B cell (primary cell): ENCODE measurements at regions not wholly inside any gene's neighbourhood (a gene's known extent, or its start where the extent isn't known, plus 50 kb on each side); places are given as distances from the start of the nearest gene placed in this dataset.

Experiments
- ATAC-seq: fragments of 200-7000 bp; cut with Tn5 transposase; one replicate; pipeline ENCODE4 v1.10.0; 2021; ENCODE audit warnings: low read depth, mild to moderate bottlenecking, moderate number of reproducible peaks, moderate library complexity
- CTCF ChIA-PET: fragments of 350-600 bp; sonication (Branson Sonifier 250); formaldehyde crosslinking; loops from one replicate; lab custom pipeline; 2021; ENCODE audit warnings: antibody characterized with exemption, inconsistent platforms; lab: Charles Lee
- POLR2A ChIA-PET: fragments of 350-600 bp; sonication (Branson Sonifier 250); formaldehyde crosslinking; loops from one replicate; lab custom pipeline; 2021; ENCODE audit warnings: antibody characterized with exemption; lab: Charles Lee
- DNase-seq: peaks from one replicate; pipeline ENCODE4 v3.0.0; 2013
- H2AFZ ChIP-seq: 2 replicates; pipeline ENCODE4 v1.6.1; 2012; ENCODE audit warnings: mild to moderate bottlenecking, low read depth, low read length; ENCODE audit not compliant: insufficient read depth, poor library complexity, severe bottlenecking
- H3K27ac ChIP-seq, 2 donors: 1 replicate in 1 of 2; 2 replicates in 1 of 2; pipeline ENCODE4 v1.5.1; 2012 to 2013; ENCODE audit warnings: low read length in 2 of 2, mild to moderate bottlenecking in 2 of 2, moderate library complexity in 1 of 2
- H3K27me3 ChIP-seq, 4 experiments: fragments of 200-600 bp in 1 of 4; sonication (generic) in 1 of 4; replicated peaks in 1 of 4; 1 replicate in 2 of 4; 2 replicates in 2 of 4; pipeline versions ENCODE4 v1.6.1 to v1.7.0; 2013 to 2016; ENCODE audit warnings: low read length in 3 of 4, mild to moderate bottlenecking in 2 of 4, mixed read lengths in 1 of 4, moderate library complexity in 1 of 4; ENCODE audit not compliant: insufficient read depth in 4 of 4, control insufficient read depth in 3 of 4; ENCODE audit errors: control extremely low read depth in 1 of 4
- H3K36me3 ChIP-seq, 2 experiments: replicated peaks in 1 of 2; 1 replicate in 1 of 2; 2 replicates in 1 of 2; pipeline versions ENCODE4 v1.6.1 to v1.7.1; 2013; ENCODE audit warnings: low read length in 1 of 2; ENCODE audit not compliant: insufficient read depth in 2 of 2, control insufficient read depth in 1 of 2; ENCODE audit errors: control extremely low read depth in 1 of 2, extremely low read depth in 1 of 2
- H3K4me1 ChIP-seq, 2 donors: fragments of 200-600 bp in 1 of 2; sonication (generic) in 1 of 2; 1 replicate in 1 of 2; 2 replicates in 1 of 2; pipeline versions ENCODE4 v1.5.1 to v1.6.1; 2013 to 2017; ENCODE audit warnings: low read length in 2 of 2; ENCODE audit not compliant: control insufficient read depth in 2 of 2, insufficient read depth in 2 of 2
- H3K4me2 ChIP-seq: replicated peaks from 2 replicates; pipeline ENCODE3; 2012; ENCODE audit warnings: mild to moderate bottlenecking, low read depth, low read length; ENCODE audit not compliant: poor library complexity, severe bottlenecking
- H3K4me3 ChIP-seq, 5 experiments: fragments of 200-600 bp in 1 of 5; sonication (generic) in 1 of 5; 1 replicate in 3 of 5; 2 replicates in 2 of 5; pipeline versions ENCODE4 v1.5.1 to v1.7.0; 2011 to 2016; ENCODE audit warnings: low read length in 4 of 5, mild to moderate bottlenecking in 4 of 5, low read depth in 2 of 5, control low read depth in 1 of 5, moderate library complexity in 1 of 5; ENCODE audit not compliant: insufficient read depth in 1 of 5; ENCODE audit errors: control extremely low read depth in 1 of 5, extremely low read depth in 1 of 5
- H3K79me2 ChIP-seq: fragments of 200-600 bp; sonication (generic); one replicate; pipeline ENCODE4 v1.6.0; 2016; ENCODE audit warnings: low read length; ENCODE audit not compliant: control insufficient read depth, insufficient read depth
- H3K9ac ChIP-seq: fragments of 200-600 bp; sonication (generic); 2 replicates; pipeline ENCODE4 v1.6.1; 2017; ENCODE audit warnings: mild to moderate bottlenecking, low read length, moderate library complexity
- H3K9me3 ChIP-seq, 3 donors: one replicate each; pipeline versions ENCODE4 v1.6.1 to v1.7.1; 2013; ENCODE audit warnings: low read length in 2 of 3; ENCODE audit not compliant: control insufficient read depth in 2 of 3, insufficient read depth in 1 of 3; ENCODE audit errors: control extremely low read depth in 1 of 3
- H4K20me1 ChIP-seq: 2 replicates; pipeline ENCODE4 v1.6.0; 2012; ENCODE audit warnings: mild to moderate bottlenecking, low read length; ENCODE audit not compliant: insufficient read depth, control insufficient read depth, poor library complexity, severe bottlenecking
- H3K27ac Mint-ChIP-seq: one replicate; pipeline ENCODE4 v1.8.0; 2021; ENCODE audit warnings: mixed read lengths
- H3K27me3 Mint-ChIP-seq: one replicate; pipeline ENCODE4 v1.8.0; 2021; ENCODE audit warnings: mixed read lengths
- H3K4me1 Mint-ChIP-seq: one replicate; pipeline ENCODE4 v1.8.0; 2021; ENCODE audit warnings: mixed read lengths
- H3K4me3 Mint-ChIP-seq: one replicate; pipeline ENCODE4 v1.8.0; 2021; ENCODE audit warnings: mixed read lengths
- H3K9me3 Mint-ChIP-seq: one replicate; pipeline ENCODE4 v1.8.0; 2022; ENCODE audit warnings: mixed read lengths; ENCODE audit not compliant: insufficient read depth
- CTCF ChIP-seq: fragments of 200-600 bp; IDR thresholded peaks from one replicate; pipeline ENCODE4 v1.8.0; 2022; ENCODE audit warnings: antibody characterized with exemption, mild to moderate bottlenecking
- EZH2 ChIP-seq: IDR thresholded peaks from 2 replicates; pipeline ENCODE4 v1.6.1; 2012; ENCODE audit warnings: borderline replicate concordance, low read depth, mild to moderate bottlenecking, moderate library complexity, low read length; ENCODE audit not compliant: insufficient read depth, poor library complexity, severe bottlenecking
- WGBS: methylation state at CpG from one replicate; pipeline ENCODE4 v1.1.5; 2013; ENCODE audit warnings: missing lambda C conversion rate; ENCODE audit not compliant: insufficient coverage; 5-methylcytosine and 5-hydroxymethylcytosine counted together
- intact Hi-C: fragments of 100-400 bp; cut with micrococcal nuclease; formaldehyde crosslinking; loops from one replicate; pipeline ENCODE4 v1.10.0; 2022

GRCh38 chr5:33341351-33341750 lies 99.4 kb upstream of the TARS1 start:
- Histone ChIP-seq H3K27ac (no peak overlapping the region), H2AFZ (no peak overlapping the region), H3K4me2 (no peak overlapping the region), H3K4me3 (no peak overlapping the region), H3K4me1 (no peaks in the 10 kb centered on the region), H4K20me1 (no peaks in the 10 kb centered on the region), H3K9ac (no peak overlapping the region), H3K36me3 (no peaks in the 10 kb centered on the region), H3K27me3 (no peaks in the 10 kb centered on the region), H3K9me3 (no peaks in the 10 kb centered on the region), H3K79me2 (no peaks in the 10 kb centered on the region)
- Mint-ChIP-seq H3K27me3 (no peaks in the 10 kb centered on the region), H3K9me3 (no peaks in the 10 kb centered on the region), H3K4me3 (no peak overlapping the region), H3K4me1 (peaks cover 2% of the 10 kb centered on the region), H3K27ac (no peak overlapping the region)
- intact Hi-C loops, result no loop called here
- TF ChIP-seq EZH2 (no peak), CTCF (no peak)
- no peak for DNase-seq
- CTCF ChIA-PET, result no interaction called here
- no peak for ATAC-seq
- POLR2A ChIA-PET, result no interaction called here
- WGBS, result no CpG with 5 or more reads among the region's 4 CpGs

GRCh38 chr5:33343676-33344327 lies 97.0 kb upstream of the TARS1 start:
- no peak for ATAC-seq
- no peak overlapping the region for H2AFZ ChIP-seq
- intact Hi-C loops, result no loop called here
- no peak overlapping the region for H3K4me2 ChIP-seq
- no peak overlapping the region for H3K27ac Mint-ChIP-seq
- H3K9ac ChIP-seq, result no peak overlapping the region
- no peak overlapping the region for H3K27ac ChIP-seq
- H3K79me2 ChIP-seq, result no peaks in the 10 kb centered on the region
- no CpG with 5 or more reads among the region's 3 CpGs for WGBS
- H3K27me3 ChIP-seq, result no peaks in the 10 kb centered on the region
- H3K9me3 ChIP-seq, result no peaks in the 10 kb centered on the region
- H4K20me1 ChIP-seq, result no peaks in the 10 kb centered on the region
- CTCF ChIA-PET, result no interaction called here
- H3K4me1 Mint-ChIP-seq, result peaks cover 2% of the 10 kb centered on the region
- no peak overlapping the region for H3K4me3 Mint-ChIP-seq
- H3K9me3 Mint-ChIP-seq, result no peaks in the 10 kb centered on the region
- no peaks in the 10 kb centered on the region for H3K4me1 ChIP-seq
- H3K27me3 Mint-ChIP-seq, result no peaks in the 10 kb centered on the region
- POLR2A ChIA-PET, result no interaction called here
- no peak for DNase-seq
- H3K4me3 ChIP-seq, result no peak overlapping the region
- no peaks in the 10 kb centered on the region for H3K36me3 ChIP-seq
- TF ChIP-seq EZH2, result no peak
- TF ChIP-seq CTCF, result no peak
